ENCODE measurements at regions not wholly inside any gene's neighbourhood (a gene's known extent, or its start where the extent isn't known, plus 50 kb on each side); places are given as distances from the start of the nearest gene placed in this dataset.

- ChIA-PET POLR2A (no interaction called here), CTCF (no interaction called here)
- H3K9me3 ChIP-seq (ENCODE audit: control extremely low read depth in 1 of 3, control insufficient read depth in 2 of 3, insufficient read depth in 1 of 3, low read length in 2 of 3), result no peaks in the 10 kb centered on the region
- DNase-seq (no peak), ATAC-seq (ENCODE audit: low read depth) (no peak)
- no peak overlapping the region for H3K27ac ChIP-seq (ENCODE audit: low read length in 2 of 2)
- peaks cover 0 to 2% (median 0%) of the 10 kb centered on the region in 4 experiments for H3K27me3 ChIP-seq (replicated peaks in 1 of 4; ENCODE audit: control extremely low read depth in 1 of 4, control insufficient read depth in 3 of 4, insufficient read depth in 4 of 4, low read length in 3 of 4)
- peaks cover 9% of the 10 kb centered on the region for H3K27me3 Mint-ChIP-seq
- WGBS (ENCODE audit: insufficient coverage), result 81% methylated on average over 2 of the region's 2 CpGs
- H3K4me2 ChIP-seq (replicated peaks; ENCODE audit: low read depth, low read length, poor library complexity, severe bottlenecking), result no peak overlapping the region
- no peaks in the 10 kb centered on the region for H3K4me1 ChIP-seq (ENCODE audit: control insufficient read depth in 2 of 2, insufficient read depth in 2 of 2, low read length in 2 of 2)
- no peak overlapping the region for H3K27ac Mint-ChIP-seq
- no peaks in the 10 kb centered on the region for H3K36me3 ChIP-seq (replicated peaks in 1 of 2; ENCODE audit: control extremely low read depth in 1 of 2, control insufficient read depth in 1 of 2, extremely low read depth in 1 of 2, insufficient read depth in 2 of 2, low read length in 1 of 2)
- H2AFZ ChIP-seq (ENCODE audit: insufficient read depth, low read depth, low read length, poor library complexity, severe bottlenecking), result no peak overlapping the region
- TF ChIP-seq, protein P1, sequence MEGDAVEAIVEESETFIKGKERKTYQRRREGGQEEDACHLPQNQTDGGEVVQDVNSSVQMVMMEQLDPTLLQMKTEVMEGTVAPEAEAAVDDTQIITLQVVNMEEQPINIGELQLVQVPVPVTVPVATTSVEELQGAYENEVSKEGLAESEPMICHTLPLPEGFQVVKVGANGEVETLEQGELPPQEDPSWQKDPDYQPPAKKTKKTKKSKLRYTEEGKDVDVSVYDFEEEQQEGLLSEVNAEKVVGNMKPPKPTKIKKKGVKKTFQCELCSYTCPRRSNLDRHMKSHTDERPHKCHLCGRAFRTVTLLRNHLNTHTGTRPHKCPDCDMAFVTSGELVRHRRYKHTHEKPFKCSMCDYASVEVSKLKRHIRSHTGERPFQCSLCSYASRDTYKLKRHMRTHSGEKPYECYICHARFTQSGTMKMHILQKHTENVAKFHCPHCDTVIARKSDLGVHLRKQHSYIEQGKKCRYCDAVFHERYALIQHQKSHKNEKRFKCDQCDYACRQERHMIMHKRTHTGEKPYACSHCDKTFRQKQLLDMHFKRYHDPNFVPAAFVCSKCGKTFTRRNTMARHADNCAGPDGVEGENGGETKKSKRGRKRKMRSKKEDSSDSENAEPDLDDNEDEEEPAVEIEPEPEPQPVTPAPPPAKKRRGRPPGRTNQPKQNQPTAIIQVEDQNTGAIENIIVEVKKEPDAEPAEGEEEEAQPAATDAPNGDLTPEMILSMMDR (IDR thresholded peaks at IDR 0.05), result no peak
- no peak for TF ChIP-seq EZH2 (IDR thresholded peaks at IDR 0.05; ENCODE audit: borderline replicate concordance, insufficient read depth, low read depth, low read length, poor library complexity, severe bottlenecking)
- no peaks in the 10 kb centered on the region for H4K20me1 ChIP-seq (ENCODE audit: control insufficient read depth, insufficient read depth, low read length, poor library complexity, severe bottlenecking)
- no peak overlapping the region for H3K4me3 ChIP-seq (ENCODE audit: control extremely low read depth in 1 of 5, extremely low read depth in 1 of 5, insufficient read depth in 1 of 5, low read depth in 2 of 5, low read length in 4 of 5)
- H3K4me1 Mint-ChIP-seq, result no peaks in the 10 kb centered on the region
- H3K9me3 Mint-ChIP-seq (ENCODE audit: insufficient read depth), result no peaks in the 10 kb centered on the region
- H3K79me2 ChIP-seq (ENCODE audit: control insufficient read depth, insufficient read depth, low read length), result no peaks in the 10 kb centered on the region
- H3K4me3 Mint-ChIP-seq, result no peak overlapping the region
- no peak overlapping the region for H3K9ac ChIP-seq (ENCODE audit: low read length)
- intact Hi-C loops (cut with micrococcal nuclease), result no loop called here
Observed at GRCh38 chr1:34290831-34291230, 114.1 kb downstream of the C1orf94 start.

DNA sequence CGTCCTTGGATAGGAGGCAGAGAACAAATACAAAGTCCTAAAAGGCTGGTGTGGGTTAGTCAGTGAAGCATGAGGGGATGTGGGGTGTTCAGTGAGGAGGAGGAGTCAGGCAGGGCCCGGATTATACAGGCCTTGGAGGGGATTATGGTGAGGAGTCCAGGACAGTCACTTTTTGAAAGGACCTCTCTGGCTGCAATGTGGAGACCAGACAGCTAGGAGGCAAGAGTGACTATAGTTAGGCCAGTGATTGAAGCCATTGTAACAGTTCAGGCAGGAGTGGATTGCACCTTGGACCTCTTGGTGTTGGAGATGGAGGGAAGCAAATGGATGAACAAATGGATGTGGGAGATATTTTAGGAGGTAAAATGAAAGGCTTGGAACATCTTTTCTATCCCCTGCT lies 115.8 kb downstream of the C1orf94 start:
- H3K4me1 ChIP-seq (ENCODE audit: control insufficient read depth in 2 of 2, insufficient read depth in 2 of 2, low read length in 2 of 2), result no peaks in the 10 kb centered on the region
- no peaks in the 10 kb centered on the region for H3K9me3 Mint-ChIP-seq (ENCODE audit: insufficient read depth)

More for the DNA sequence above, 115.8 kb downstream of the C1orf94 start:
- 75% methylated on average over 2 of the region's 2 CpGs for WGBS (ENCODE audit: insufficient coverage)
- no peak for DNase-seq
- Mint-ChIP-seq H3K4me1 (no peaks in the 10 kb centered on the region), H3K4me3 (no peak overlapping the region), H3K27ac (no peak overlapping the region), H3K27me3 (peaks cover 9% of the 10 kb centered on the region)
- no peak overlapping the region for H3K9ac ChIP-seq (ENCODE audit: low read length)
- intact Hi-C loops (cut with micrococcal nuclease), result no loop called here
- H4K20me1 ChIP-seq (ENCODE audit: control insufficient read depth, insufficient read depth, low read length, poor library complexity, severe bottlenecking), result no peaks in the 10 kb centered on the region
- H3K36me3 ChIP-seq (replicated peaks in 1 of 2; ENCODE audit: control extremely low read depth in 1 of 2, control insufficient read depth in 1 of 2, extremely low read depth in 1 of 2, insufficient read depth in 2 of 2, low read length in 1 of 2), result no peaks in the 10 kb centered on the region
- H3K9me3 ChIP-seq (ENCODE audit: control extremely low read depth in 1 of 3, control insufficient read depth in 2 of 3, insufficient read depth in 1 of 3, low read length in 2 of 3), result peaks cover 0 to 3% (median 0%) of the 10 kb centered on the region in 3 donors
- ChIA-PET POLR2A (no interaction called here), CTCF (no interaction called here)
- no peaks in the 10 kb centered on the region for H3K27me3 ChIP-seq (replicated peaks in 1 of 4; ENCODE audit: control extremely low read depth in 1 of 4, control insufficient read depth in 3 of 4, insufficient read depth in 4 of 4, low read length in 3 of 4)
- no peak overlapping the region for H3K4me3 ChIP-seq (ENCODE audit: control extremely low read depth in 1 of 5, extremely low read depth in 1 of 5, insufficient read depth in 1 of 5, low read depth in 2 of 5, low read length in 4 of 5)
- no peak overlapping the region for H2AFZ ChIP-seq (ENCODE audit: insufficient read depth, low read depth, low read length, poor library complexity, severe bottlenecking)
- TF ChIP-seq, protein P1 (IDR thresholded peaks at IDR 0.05), result no peak
- TF ChIP-seq EZH2 (IDR thresholded peaks at IDR 0.05; ENCODE audit: borderline replicate concordance, insufficient read depth, low read depth, low read length, poor library complexity, severe bottlenecking), result no peak
- no peak overlapping the region for H3K27ac ChIP-seq (ENCODE audit: low read length in 2 of 2)
- H3K79me2 ChIP-seq (ENCODE audit: control insufficient read depth, insufficient read depth, low read length), result no peaks in the 10 kb centered on the region
- no peak overlapping the region for H3K4me2 ChIP-seq (replicated peaks; ENCODE audit: low read depth, low read length, poor library complexity, severe bottlenecking)
- no peak for ATAC-seq (ENCODE audit: low read depth)

All from B cell (primary cell).